ENCODE measurements at regions not wholly inside any gene's neighbourhood (a gene's known extent, or its start where the extent isn't known, plus 50 kb on each side); places are given as distances from the start of the nearest gene placed in this dataset.
"Not testable (repeated sequence)": the region's sequence is repeated elsewhere in the genome, so short reads cannot be mapped to it uniquely, and the experiment has no call there.

- not testable (repeated sequence) for H3K36me3 ChIP-seq (ENCODE audit: insufficient read depth, low read length); H3K4me1 ChIP-seq (ENCODE audit: insufficient read depth, low read length)
Measured at GRCh38 chr10:3371624-3372023, 199.0 kb upstream of the PITRM1 start.

GRCh38 chr10:3366735-3367405, 194.3 kb upstream of the PITRM1 start:
- H3K4me1 ChIP-seq (ENCODE audit: insufficient read depth, low read length): no peaks in the 10 kb centered on the region
- peaks cover 11% of the 10 kb centered on the region for H3K9me3 ChIP-seq (ENCODE audit: control insufficient read depth, insufficient read depth, low read length)
- no peak overlapping the region for H3K9ac ChIP-seq (ENCODE audit: low read depth, low read length)
- H3K36me3 ChIP-seq (ENCODE audit: insufficient read depth, low read length): no peaks in the 10 kb centered on the region

More at GRCh38 chr10:3371624-3372023, 199.0 kb upstream of the PITRM1 start:
- H3K9me3 ChIP-seq (ENCODE audit: control insufficient read depth, insufficient read depth, low read length); H3K9ac ChIP-seq (ENCODE audit: low read depth, low read length): not testable (repeated sequence)

- Histone ChIP-seq H3K9me3 (ENCODE audit: control insufficient read depth, insufficient read depth, low read length) (peaks cover 16% of the 10 kb centered on the region), H3K36me3 (ENCODE audit: insufficient read depth, low read length) (no peaks in the 10 kb centered on the region), H3K9ac (ENCODE audit: low read depth, low read length) (no peak overlapping the region), H3K4me1 (ENCODE audit: insufficient read depth, low read length) (no peaks in the 10 kb centered on the region)
Measured at GRCh38 chr10:3366043-3366442, 193.5 kb upstream of the PITRM1 start.

GRCh38 chr10:3365630-3366029, 193.0 kb upstream of the PITRM1 start:
- no peak overlapping the region for H3K9ac ChIP-seq (ENCODE audit: low read depth, low read length)
- H3K36me3 ChIP-seq (ENCODE audit: insufficient read depth, low read length): no peaks in the 10 kb centered on the region
- H3K4me1 ChIP-seq (ENCODE audit: insufficient read depth, low read length): no peaks in the 10 kb centered on the region
- H3K9me3 ChIP-seq (ENCODE audit: control insufficient read depth, insufficient read depth, low read length): peaks cover 16% of the 10 kb centered on the region

GRCh38 chr10:3364768-3365480, 192.3 kb upstream of the PITRM1 start:
- Histone ChIP-seq H3K36me3 (ENCODE audit: insufficient read depth, low read length) (no peaks in the 10 kb centered on the region), H3K4me1 (ENCODE audit: insufficient read depth, low read length) (no peaks in the 10 kb centered on the region), H3K9me3 (ENCODE audit: control insufficient read depth, insufficient read depth, low read length) (peaks cover 16% of the 10 kb centered on the region), H3K9ac (ENCODE audit: low read depth, low read length) (no peak overlapping the region)

GRCh38 chr10:3363311-3364045, 190.9 kb upstream of the PITRM1 start:
- H3K9me3 ChIP-seq (ENCODE audit: control insufficient read depth, insufficient read depth, low read length): peaks cover 16% of the 10 kb centered on the region
- no peak overlapping the region for H3K9ac ChIP-seq (ENCODE audit: low read depth, low read length)
- H3K36me3 ChIP-seq (ENCODE audit: insufficient read depth, low read length): no peaks in the 10 kb centered on the region
- H3K4me1 ChIP-seq (ENCODE audit: insufficient read depth, low read length): no peaks in the 10 kb centered on the region

GRCh38 chr10:3362394-3362793, 189.8 kb upstream of the PITRM1 start:
- Histone ChIP-seq H3K36me3 (ENCODE audit: insufficient read depth, low read length) (no peaks in the 10 kb centered on the region), H3K9ac (ENCODE audit: low read depth, low read length) (no peak overlapping the region), H3K9me3 (ENCODE audit: control insufficient read depth, insufficient read depth, low read length) (peaks cover 16% of the 10 kb centered on the region), H3K4me1 (ENCODE audit: insufficient read depth, low read length) (no peaks in the 10 kb centered on the region)

GRCh38 chr10:3361640-3362039, 189.1 kb upstream of the PITRM1 start:
- H3K9ac ChIP-seq (ENCODE audit: low read depth, low read length): no peak overlapping the region
- peaks cover 16% of the 10 kb centered on the region for H3K9me3 ChIP-seq (ENCODE audit: control insufficient read depth, insufficient read depth, low read length)
- H3K4me1 ChIP-seq (ENCODE audit: insufficient read depth, low read length): no peaks in the 10 kb centered on the region
- H3K36me3 ChIP-seq (ENCODE audit: insufficient read depth, low read length): no peaks in the 10 kb centered on the region

GRCh38 chr10:3357737-3358136, 185.2 kb upstream of the PITRM1 start:
- Histone ChIP-seq H3K36me3 (ENCODE audit: insufficient read depth, low read length) (no peaks in the 10 kb centered on the region), H3K4me1 (ENCODE audit: insufficient read depth, low read length) (no peaks in the 10 kb centered on the region), H3K9me3 (ENCODE audit: control insufficient read depth, insufficient read depth, low read length) (peaks cover 13% of the 10 kb centered on the region; the same call in 1 of the 2 replicates), H3K9ac (ENCODE audit: low read depth, low read length) (no peak overlapping the region)

- H3K9ac ChIP-seq (ENCODE audit: low read depth, low read length): no peak overlapping the region
- no peaks in the 10 kb centered on the region; the same call in 1 of the 2 replicates for H3K9me3 ChIP-seq (ENCODE audit: control insufficient read depth, insufficient read depth, low read length)
- no peaks in the 10 kb centered on the region for H3K36me3 ChIP-seq (ENCODE audit: insufficient read depth, low read length)
- no peaks in the 10 kb centered on the region for H3K4me1 ChIP-seq (ENCODE audit: insufficient read depth, low read length)
Measured at GRCh38 chr10:3355536-3355935, 183.0 kb upstream of the PITRM1 start.

- no peaks in the 10 kb centered on the region; the same call in 1 of the 2 replicates for H3K9me3 ChIP-seq (ENCODE audit: control insufficient read depth, insufficient read depth, low read length)
- no peaks in the 10 kb centered on the region for H3K4me1 ChIP-seq (ENCODE audit: insufficient read depth, low read length)
- H3K9ac ChIP-seq (ENCODE audit: low read depth, low read length): no peak overlapping the region
- H3K36me3 ChIP-seq (ENCODE audit: insufficient read depth, low read length): no peaks in the 10 kb centered on the region
Measured at GRCh38 chr10:3354174-3354900, 181.8 kb upstream of the PITRM1 start.

- no peak overlapping the region for H3K9ac ChIP-seq (ENCODE audit: low read depth, low read length)
- H3K4me1 ChIP-seq (ENCODE audit: insufficient read depth, low read length): no peaks in the 10 kb centered on the region
- no peaks in the 10 kb centered on the region; the same call in 1 of the 2 replicates for H3K9me3 ChIP-seq (ENCODE audit: control insufficient read depth, insufficient read depth, low read length)
- H3K36me3 ChIP-seq (ENCODE audit: insufficient read depth, low read length): no peaks in the 10 kb centered on the region
Measured at GRCh38 chr10:3353235-3353634, 180.7 kb upstream of the PITRM1 start.

GRCh38 chr10:3350617-3351258, 178.2 kb upstream of the PITRM1 start:
- H3K4me1 ChIP-seq (ENCODE audit: insufficient read depth, low read length): no peaks in the 10 kb centered on the region
- no peak overlapping the region for H3K9ac ChIP-seq (ENCODE audit: low read depth, low read length)
- no peaks in the 10 kb centered on the region for H3K36me3 ChIP-seq (ENCODE audit: insufficient read depth, low read length)
- no peaks in the 10 kb centered on the region; the same call in 1 of the 2 replicates for H3K9me3 ChIP-seq (ENCODE audit: control insufficient read depth, insufficient read depth, low read length)

GRCh38 chr10:3350205-3350604, 177.6 kb upstream of the PITRM1 start:
- no peaks in the 10 kb centered on the region for H3K4me1 ChIP-seq (ENCODE audit: insufficient read depth, low read length)
- H3K36me3 ChIP-seq (ENCODE audit: insufficient read depth, low read length): no peaks in the 10 kb centered on the region
- H3K9me3 ChIP-seq (ENCODE audit: control insufficient read depth, insufficient read depth, low read length): no peaks in the 10 kb centered on the region; the same call in 1 of the 2 replicates
- no peak overlapping the region for H3K9ac ChIP-seq (ENCODE audit: low read depth, low read length)
